ENCODE measurements at regions not wholly inside any gene's neighbourhood (a gene's known extent, or its start where the extent isn't known, plus 50 kb on each side); places are given as distances from the start of the nearest gene placed in this dataset.
"Not testable (repeated sequence)": the region's sequence is repeated elsewhere in the genome, so short reads cannot be mapped to it uniquely, and the experiment has no call there.

- Histone ChIP-seq H3K36me3 (no peaks in the 10 kb centered on the region), H3K27me3 (no peaks in the 10 kb centered on the region), H3K9me3 (no peaks in the 10 kb centered on the region), H3K27ac (no peak overlapping the region), H3K4me1 (no peaks in the 10 kb centered on the region), H3K4me3 (no peak overlapping the region)
- DNase-seq (ENCODE audit: low spot score in 2 of 2), result no peak
- intact Hi-C loops (cut with DNase I; ENCODE audit: low total_unique reads), result no loop called here
- no peak for TF ChIP-seq POLR2AphosphoS5 (IDR thresholded peaks at IDR 0.05)
- no peak for TF ChIP-seq CTCF (IDR thresholded peaks at IDR 0.05)
- no peak for TF ChIP-seq POLR2A (IDR thresholded peaks at IDR 0.05)
Measured at GRCh38 chr2:78237704-78238103, 715.5 kb upstream of the LRRTM4 start.

- Histone ChIP-seq H3K4me3 (no peak overlapping the region), H3K4me1 (no peaks in the 10 kb centered on the region), H3K36me3 (no peaks in the 10 kb centered on the region), H3K9me3 (peaks cover 0 to 12% of the 10 kb centered on the region in 2 donors), H3K27me3 (no peaks in the 10 kb centered on the region), H3K27ac (no peak overlapping the region)
- DNase-seq (ENCODE audit: low spot score in 2 of 2), result no peak
- intact Hi-C loops (cut with DNase I; ENCODE audit: low total_unique reads), result no loop called here
- TF ChIP-seq POLR2AphosphoS5 (IDR thresholded peaks at IDR 0.05), result no peak
Measured at GRCh38 chr2:78245394-78246135, 723.4 kb upstream of the LRRTM4 start.

DNA sequence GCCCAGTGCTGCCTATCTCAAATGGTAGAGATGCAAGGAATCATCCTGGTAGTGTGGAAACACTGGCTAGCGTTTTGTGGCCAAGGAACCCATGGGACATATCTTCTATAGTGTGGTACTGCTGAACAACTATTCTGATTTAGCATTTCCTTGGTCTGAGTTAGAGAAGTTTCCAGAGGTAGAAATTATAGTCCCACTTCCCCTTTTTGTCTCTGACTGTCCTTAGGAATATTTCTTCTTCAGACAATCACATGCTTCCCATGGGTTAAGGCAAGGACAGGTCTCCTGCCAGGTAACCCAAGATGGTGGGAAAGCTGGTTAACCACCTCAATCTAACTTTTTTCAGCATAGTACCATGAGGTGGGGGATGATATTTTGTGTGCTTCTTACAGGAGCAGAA is 729.5 kb upstream of the LRRTM4 start:
- Histone ChIP-seq H3K9me3 (peaks cover 0 to 9% of the 10 kb centered on the region in 2 donors), H3K27me3 (no peaks in the 10 kb centered on the region), H3K4me3 (no peak overlapping the region), H3K27ac (no peak overlapping the region), H3K36me3 (no peaks in the 10 kb centered on the region), H3K4me1 (no peaks in the 10 kb centered on the region)
- intact Hi-C loops (cut with DNase I; ENCODE audit: low total_unique reads), result no loop called here
- TF ChIP-seq POLR2A (IDR thresholded peaks at IDR 0.05), result no peak
- TF ChIP-seq CTCF (IDR thresholded peaks at IDR 0.05), result no peak
- TF ChIP-seq POLR2AphosphoS5 (IDR thresholded peaks at IDR 0.05), result no peak
- DNase-seq (ENCODE audit: low spot score in 2 of 2), result no peak

- intact Hi-C loops (cut with DNase I; ENCODE audit: low total_unique reads), result no loop called here
- no peaks in the 10 kb centered on the region for H3K27me3 ChIP-seq
- TF ChIP-seq POLR2A (IDR thresholded peaks at IDR 0.05), result no peak
- no peak for TF ChIP-seq CTCF (IDR thresholded peaks at IDR 0.05)
- no peak for TF ChIP-seq POLR2AphosphoS5 (IDR thresholded peaks at IDR 0.05)
- H3K27ac ChIP-seq, result no peak overlapping the region
- no peaks in the 10 kb centered on the region for H3K4me1 ChIP-seq
- no peak overlapping the region for H3K4me3 ChIP-seq
- no peaks in the 10 kb centered on the region for H3K9me3 ChIP-seq
- no peak for DNase-seq (ENCODE audit: low spot score in 2 of 2)
- no peaks in the 10 kb centered on the region for H3K36me3 ChIP-seq
Measured at GRCh38 chr2:78260861-78261260, 738.7 kb upstream of the LRRTM4 start.

DNA sequence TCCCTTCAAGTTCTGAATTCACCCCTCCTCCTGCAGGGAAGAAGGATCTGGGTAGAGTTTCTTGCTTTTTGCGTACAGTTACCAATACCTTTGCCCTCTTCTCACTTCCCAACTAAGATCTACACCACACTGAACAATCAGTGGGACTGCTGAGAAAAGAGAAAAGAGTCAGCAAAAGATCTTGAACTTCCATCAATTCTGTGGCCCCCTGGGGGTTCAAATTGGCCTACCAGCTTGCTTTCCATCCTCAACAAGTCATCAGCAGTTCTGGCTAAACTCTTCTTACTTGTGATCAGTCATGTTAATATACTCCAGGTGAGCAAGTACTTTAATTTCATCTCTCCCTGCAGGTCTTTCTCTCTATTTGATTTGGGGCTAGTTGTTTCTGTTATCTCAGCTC is 739.3 kb upstream of the LRRTM4 start:
- DNase-seq (ENCODE audit: low spot score in 2 of 2), result no peak
- no peak for TF ChIP-seq POLR2AphosphoS5 (IDR thresholded peaks at IDR 0.05)
- no peak for TF ChIP-seq CTCF (IDR thresholded peaks at IDR 0.05)
- Histone ChIP-seq H3K9me3 (no peaks in the 10 kb centered on the region), H3K4me3 (no peak overlapping the region), H3K27ac (no peak overlapping the region), H3K4me1 (no peaks in the 10 kb centered on the region), H3K27me3 (no peaks in the 10 kb centered on the region), H3K36me3 (no peaks in the 10 kb centered on the region)
- intact Hi-C loops (cut with DNase I; ENCODE audit: low total_unique reads), result no loop called here

DNA sequence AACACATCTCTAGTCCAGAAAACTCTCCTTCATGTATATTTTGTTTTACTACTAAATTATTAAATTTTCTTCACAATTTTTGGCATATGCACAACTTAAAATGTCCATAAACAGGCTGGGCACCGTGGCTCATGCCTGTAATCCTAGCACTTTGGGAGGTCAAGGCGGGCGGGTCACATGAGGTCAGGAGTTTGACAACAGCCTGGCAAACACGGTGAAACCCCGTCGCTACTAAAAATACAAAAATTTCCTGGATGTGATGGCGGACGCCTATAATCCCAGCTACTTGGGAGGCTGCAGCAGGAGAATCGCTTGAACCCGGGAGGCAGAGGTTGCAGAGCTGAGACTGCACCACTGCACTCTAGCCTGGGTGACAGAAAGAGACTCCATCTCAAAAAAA is 739.9 kb upstream of the LRRTM4 start:
- H3K4me3 ChIP-seq; H3K27me3 ChIP-seq; H3K4me1 ChIP-seq; DNase-seq (ENCODE audit: low spot score in 2 of 2); intact Hi-C loops (cut with DNase I; ENCODE audit: low total_unique reads); H3K9me3 ChIP-seq; H3K27ac ChIP-seq; H3K36me3 ChIP-seq: not testable (repeated sequence)
